Erythroblast (primary cell): ENCODE measurements at regions not wholly inside any gene's neighbourhood (a gene's known extent, or its start where the extent isn't known, plus 50 kb on each side); places are given as distances from the start of the nearest gene placed in this dataset.

ENCODE experiments used
- GATA1 ChIP-seq: IDR thresholded peaks from 2 replicates; pipeline ENCODE4 v1.6.1; 2011; ENCODE audit warnings: low read depth, mild to moderate bottlenecking, control low read depth, low read length, moderate library complexity
- POLR2A ChIP-seq: IDR thresholded peaks from 2 replicates; pipeline ENCODE4 v1.6.1; 2011; ENCODE audit warnings: mild to moderate bottlenecking, low read length

DNA sequence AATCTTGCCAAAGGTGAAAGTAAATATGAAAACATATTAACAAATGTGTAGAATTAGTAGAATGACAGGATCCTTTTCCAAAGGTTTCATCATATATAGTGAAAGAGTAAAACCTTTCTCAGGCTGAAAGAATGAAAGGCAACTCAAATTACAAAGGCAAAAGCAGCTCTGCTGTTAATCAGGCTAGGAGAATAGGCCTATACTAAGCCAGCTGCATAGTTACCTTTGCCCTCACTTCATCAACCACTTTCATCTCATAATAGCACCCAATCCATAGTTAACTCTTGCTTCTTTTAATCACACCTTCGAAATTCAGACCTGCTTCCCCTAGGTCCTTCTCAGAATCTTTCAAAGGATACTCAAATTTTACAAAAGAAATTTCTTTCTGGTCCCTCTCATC, 1167.6 kb upstream of the ATXN8OS start:
- no peak for TF ChIP-seq POLR2A
- no peak for TF ChIP-seq GATA1
